ENCODE measurements at regions not wholly inside any gene's neighbourhood (a gene's known extent, or its start where the extent isn't known, plus 50 kb on each side); places are given as distances from the start of the nearest gene placed in this dataset.
"Not testable (repeated sequence)": the region's sequence is repeated elsewhere in the genome, so short reads cannot be mapped to it uniquely, and the experiment has no call there.

DNA sequence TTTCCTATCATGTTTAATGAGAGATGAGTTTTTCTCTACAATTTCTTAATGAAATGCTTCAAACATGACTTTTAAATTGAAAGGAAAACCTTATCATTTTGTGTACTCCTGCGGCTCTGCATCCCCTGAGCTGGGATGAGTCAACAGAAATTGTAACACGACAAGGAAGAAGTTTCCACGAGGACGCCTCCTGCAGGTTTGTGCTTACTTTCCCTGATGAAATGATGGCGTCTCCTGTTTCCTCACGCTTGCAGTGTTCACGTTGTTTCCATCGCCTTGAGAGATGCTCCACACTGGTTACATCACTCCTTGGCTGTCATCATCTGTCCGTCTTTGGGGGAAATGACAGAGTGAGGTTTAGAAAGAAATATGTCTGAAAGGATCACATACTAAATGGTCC is 233.7 kb upstream of the ZFP64 start:
- no peaks in the 10 kb centered on the region; the same call in 1 of the 2 replicates for H4K20me1 ChIP-seq (ENCODE audit: insufficient read depth, low read length)
- H3K36me3 ChIP-seq (replicated peaks; ENCODE audit: low read depth, low read length) = no peaks in the 10 kb centered on the region
- H3K79me2 ChIP-seq (ENCODE audit: low read length) = no peaks in the 10 kb centered on the region
- H3K27ac ChIP-seq (ENCODE audit: low read length) = no peak overlapping the region
- no peak overlapping the region for H3K9ac ChIP-seq (ENCODE audit: low read length)
- no peak overlapping the region for H3K4me2 ChIP-seq (ENCODE audit: low read length)
- no peak for TF ChIP-seq CTCF (IDR thresholded peaks at IDR 0.05; ENCODE audit: low read depth, low read length)
- no peak for TF ChIP-seq EZH2phosphoT487 (IDR thresholded peaks at IDR 0.05; ENCODE audit: low read depth)
- no peak overlapping the region for H3K4me3 ChIP-seq (ENCODE audit: low read length)
- H3K4me1 ChIP-seq (ENCODE audit: low read length) = no peaks in the 10 kb centered on the region
- H3K27me3 ChIP-seq (ENCODE audit: low read depth, low read length) = no peaks in the 10 kb centered on the region
- H2AFZ ChIP-seq (ENCODE audit: low read depth, low read length) = no peak overlapping the region
- H3K9me3 ChIP-seq (ENCODE audit: insufficient read depth, low read length) = no peaks in the 10 kb centered on the region

DNA sequence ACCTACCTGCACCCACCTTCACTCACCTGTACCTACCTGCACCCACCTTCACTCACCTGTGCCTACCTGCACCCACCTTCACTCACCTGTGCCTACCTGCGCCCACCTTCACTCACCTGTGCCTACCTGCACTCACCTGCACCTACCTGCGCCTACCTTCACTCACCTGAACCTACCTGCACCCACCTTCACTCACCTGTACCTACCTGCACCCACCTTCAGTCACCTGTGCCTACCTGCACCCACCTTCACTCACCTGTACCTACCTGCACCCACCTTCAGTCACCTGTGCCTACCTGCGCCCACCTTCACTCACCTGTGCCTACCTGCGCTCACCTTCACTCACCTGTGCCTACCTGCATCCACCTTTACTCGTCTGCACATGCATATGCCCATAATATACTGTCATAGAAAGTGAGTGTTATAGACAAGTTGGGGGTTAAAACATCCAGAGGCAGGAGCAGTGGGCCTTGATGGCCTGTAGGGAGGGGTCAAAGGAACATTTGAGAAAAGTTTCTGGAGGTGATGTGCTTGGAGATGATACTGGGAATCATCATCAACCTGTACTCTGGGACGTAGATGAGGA is 232.9 kb upstream of the ZFP64 start:
- not testable (repeated sequence) for H2AFZ ChIP-seq (ENCODE audit: low read depth, low read length); H4K20me1 ChIP-seq (ENCODE audit: insufficient read depth, low read length); H3K9me3 ChIP-seq (ENCODE audit: insufficient read depth, low read length); H3K4me2 ChIP-seq (ENCODE audit: low read length); H3K27me3 ChIP-seq (ENCODE audit: low read depth, low read length); H3K4me1 ChIP-seq (ENCODE audit: low read length); H3K27ac ChIP-seq (ENCODE audit: low read length); H3K9ac ChIP-seq (ENCODE audit: low read length); H3K36me3 ChIP-seq (replicated peaks; ENCODE audit: low read depth, low read length); H3K4me3 ChIP-seq (ENCODE audit: low read length); H3K79me2 ChIP-seq (ENCODE audit: low read length)

DNA sequence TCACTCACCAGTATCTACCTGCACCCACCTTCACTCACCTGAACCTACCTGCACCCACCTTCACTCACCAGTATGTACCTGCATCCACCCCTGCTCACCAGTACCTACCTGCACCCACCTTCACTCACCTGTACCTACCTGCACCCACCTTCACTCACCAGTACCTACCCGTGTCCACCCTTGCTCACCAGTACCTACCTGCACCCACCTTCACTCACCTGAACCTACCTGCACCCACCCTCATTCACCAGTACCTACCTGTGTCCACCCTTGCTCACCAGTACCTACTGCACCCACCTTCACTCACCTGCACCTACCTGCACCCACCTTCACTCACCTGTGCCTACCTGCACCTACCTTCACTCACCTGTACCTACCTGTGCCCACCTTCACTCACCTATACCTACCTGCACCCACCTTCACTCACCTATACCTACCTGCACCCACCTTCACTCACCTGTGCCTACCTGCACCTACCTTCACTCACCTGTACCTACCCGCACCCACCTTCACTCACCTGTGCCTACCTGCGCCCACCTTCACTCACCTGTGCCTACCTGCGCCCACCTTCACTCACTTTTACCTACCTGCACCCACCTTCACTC is 232.1 kb upstream of the ZFP64 start:
- H3K27ac ChIP-seq (ENCODE audit: low read length); H3K27me3 ChIP-seq (ENCODE audit: low read depth, low read length); H3K4me2 ChIP-seq (ENCODE audit: low read length); H3K9me3 ChIP-seq (ENCODE audit: insufficient read depth, low read length); H3K9ac ChIP-seq (ENCODE audit: low read length); H3K4me3 ChIP-seq (ENCODE audit: low read length); H3K4me1 ChIP-seq (ENCODE audit: low read length); H3K79me2 ChIP-seq (ENCODE audit: low read length); H4K20me1 ChIP-seq (ENCODE audit: insufficient read depth, low read length); H2AFZ ChIP-seq (ENCODE audit: low read depth, low read length); H3K36me3 ChIP-seq (replicated peaks; ENCODE audit: low read depth, low read length): not testable (repeated sequence)

GRCh38 chr20:52422574-52423336 is 231.2 kb upstream of the ZFP64 start:
- Histone ChIP-seq H2AFZ (ENCODE audit: low read depth, low read length) (no peak overlapping the region), H3K27ac (ENCODE audit: low read length) (no peak overlapping the region), H3K4me3 (ENCODE audit: low read length) (no peak overlapping the region), H3K79me2 (ENCODE audit: low read length) (no peaks in the 10 kb centered on the region), H3K9ac (ENCODE audit: low read length) (no peak overlapping the region), H3K9me3 (ENCODE audit: insufficient read depth, low read length) (no peaks in the 10 kb centered on the region), H3K36me3 (replicated peaks; ENCODE audit: low read depth, low read length) (no peaks in the 10 kb centered on the region), H3K4me1 (ENCODE audit: low read length) (no peaks in the 10 kb centered on the region), H3K4me2 (ENCODE audit: low read length) (no peak overlapping the region), H4K20me1 (ENCODE audit: insufficient read depth, low read length) (no peaks in the 10 kb centered on the region; the same call in 1 of the 2 replicates), H3K27me3 (ENCODE audit: low read depth, low read length) (no peaks in the 10 kb centered on the region)
- TF ChIP-seq EZH2phosphoT487 (IDR thresholded peaks at IDR 0.05; ENCODE audit: low read depth) (no peak), CTCF (IDR thresholded peaks at IDR 0.05; ENCODE audit: low read depth, low read length) (no peak)

- H3K9me3 ChIP-seq (ENCODE audit: insufficient read depth, low read length) = no peaks in the 10 kb centered on the region
- H3K4me2 ChIP-seq (ENCODE audit: low read length) = no peak overlapping the region
Observed at GRCh38 chr20:52420805-52421204, 229.2 kb upstream of the ZFP64 start.

More at GRCh38 chr20:52420805-52421204, 229.2 kb upstream of the ZFP64 start:
- Histone ChIP-seq H3K27ac (ENCODE audit: low read length) (no peak overlapping the region), H2AFZ (ENCODE audit: low read depth, low read length) (no peak overlapping the region), H3K4me1 (ENCODE audit: low read length) (no peaks in the 10 kb centered on the region), H3K79me2 (ENCODE audit: low read length) (no peaks in the 10 kb centered on the region), H3K27me3 (ENCODE audit: low read depth, low read length) (peaks cover 2% of the 10 kb centered on the region; the same call in 1 of the 2 replicates), H4K20me1 (ENCODE audit: insufficient read depth, low read length) (no peaks in the 10 kb centered on the region; the same call in 1 of the 2 replicates), H3K9ac (ENCODE audit: low read length) (no peak overlapping the region), H3K4me3 (ENCODE audit: low read length) (no peak overlapping the region), H3K36me3 (replicated peaks; ENCODE audit: low read depth, low read length) (no peaks in the 10 kb centered on the region)
- TF ChIP-seq CTCF (IDR thresholded peaks at IDR 0.05; ENCODE audit: low read depth, low read length) = no peak
